ENCODE measurements at regions not wholly inside any gene's neighbourhood (a gene's known extent, or its start where the extent isn't known, plus 50 kb on each side); places are given as distances from the start of the nearest gene placed in this dataset.

DNA sequence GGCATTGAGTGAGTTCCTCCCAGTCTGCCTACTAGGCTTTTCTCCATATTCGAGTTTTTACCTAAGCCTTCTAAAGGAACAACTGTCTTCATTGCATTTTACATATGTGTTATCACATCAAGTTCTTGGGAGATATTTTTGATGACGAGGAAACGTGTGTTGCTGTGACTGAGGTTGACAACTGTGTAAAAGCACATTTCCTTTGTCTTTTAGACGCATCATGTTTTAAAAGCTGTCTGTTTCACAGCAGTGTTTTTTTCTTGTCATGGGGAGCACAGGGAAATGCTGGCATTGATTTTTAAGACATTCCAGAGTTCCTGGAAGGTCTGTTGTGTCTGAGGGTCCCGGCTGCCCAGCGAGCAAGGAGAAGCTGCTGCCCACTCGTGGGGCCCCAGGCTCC lies 381.8 kb downstream of the DCDC2C start:
- no peak overlapping the region for H3K4me3 ChIP-seq (ENCODE audit: control insufficient read depth, low read depth, low read length)
- DNase-seq (ENCODE audit: low read depth), result no peak
- TF ChIP-seq, protein P1, sequence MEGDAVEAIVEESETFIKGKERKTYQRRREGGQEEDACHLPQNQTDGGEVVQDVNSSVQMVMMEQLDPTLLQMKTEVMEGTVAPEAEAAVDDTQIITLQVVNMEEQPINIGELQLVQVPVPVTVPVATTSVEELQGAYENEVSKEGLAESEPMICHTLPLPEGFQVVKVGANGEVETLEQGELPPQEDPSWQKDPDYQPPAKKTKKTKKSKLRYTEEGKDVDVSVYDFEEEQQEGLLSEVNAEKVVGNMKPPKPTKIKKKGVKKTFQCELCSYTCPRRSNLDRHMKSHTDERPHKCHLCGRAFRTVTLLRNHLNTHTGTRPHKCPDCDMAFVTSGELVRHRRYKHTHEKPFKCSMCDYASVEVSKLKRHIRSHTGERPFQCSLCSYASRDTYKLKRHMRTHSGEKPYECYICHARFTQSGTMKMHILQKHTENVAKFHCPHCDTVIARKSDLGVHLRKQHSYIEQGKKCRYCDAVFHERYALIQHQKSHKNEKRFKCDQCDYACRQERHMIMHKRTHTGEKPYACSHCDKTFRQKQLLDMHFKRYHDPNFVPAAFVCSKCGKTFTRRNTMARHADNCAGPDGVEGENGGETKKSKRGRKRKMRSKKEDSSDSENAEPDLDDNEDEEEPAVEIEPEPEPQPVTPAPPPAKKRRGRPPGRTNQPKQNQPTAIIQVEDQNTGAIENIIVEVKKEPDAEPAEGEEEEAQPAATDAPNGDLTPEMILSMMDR (conservative IDR thresholded peaks at IDR 0.05; ENCODE audit: control insufficient read depth, insufficient read depth, low read depth, low read length), result no peak

DNA sequence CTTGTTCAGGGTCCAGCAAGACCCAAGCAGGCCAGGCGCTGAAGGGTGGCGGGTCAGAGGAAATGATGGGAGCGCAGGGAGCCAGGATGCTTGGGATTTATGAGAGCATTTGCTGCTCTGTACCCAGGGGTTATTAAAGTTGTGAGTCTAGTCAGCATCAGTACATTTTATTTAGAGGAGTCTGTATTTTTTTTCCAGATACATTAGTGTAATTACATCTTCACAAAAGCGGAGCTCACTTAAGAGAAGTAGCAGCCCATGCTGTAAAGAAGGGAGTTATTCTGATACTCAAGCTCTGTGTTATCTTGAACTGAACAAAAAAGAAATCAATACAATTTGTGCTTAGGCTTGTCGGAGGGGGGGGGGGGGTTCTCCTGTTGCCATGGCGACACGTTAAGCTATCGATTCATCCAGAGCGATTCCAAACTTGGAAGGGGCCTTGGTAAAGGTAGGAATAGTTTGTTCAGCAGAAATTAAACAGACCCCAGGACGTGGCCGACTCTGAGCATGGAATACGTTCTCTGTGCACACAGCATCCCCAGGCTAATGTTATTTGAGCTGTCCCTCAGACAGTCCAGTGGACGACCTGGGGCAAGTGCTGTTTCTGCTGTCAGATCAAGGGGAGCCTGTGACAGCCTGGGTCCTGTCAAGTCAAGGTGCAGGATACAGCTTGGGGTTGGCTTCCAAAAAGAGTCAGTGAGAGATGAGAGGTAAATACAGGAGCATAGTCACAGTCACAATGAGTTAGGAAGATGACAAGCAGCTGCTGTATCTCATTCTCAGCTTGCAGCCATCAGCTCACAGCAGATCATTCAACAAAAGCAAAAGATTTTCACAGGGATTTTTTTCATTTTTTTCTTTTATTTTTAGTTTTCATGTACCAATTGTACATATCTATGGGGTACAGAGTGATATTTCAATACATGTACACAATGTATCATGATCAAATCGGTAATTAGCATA lies 387.6 kb downstream of the DCDC2C start:
- TF ChIP-seq, protein P1 (conservative IDR thresholded peaks at IDR 0.05; ENCODE audit: control insufficient read depth, insufficient read depth, low read depth, low read length), result no peak
- no peak overlapping the region for H3K4me3 ChIP-seq (ENCODE audit: control insufficient read depth, low read depth, low read length)
- no peak for DNase-seq (ENCODE audit: low read depth)

- TF ChIP-seq, protein P1 (conservative IDR thresholded peaks at IDR 0.05; ENCODE audit: control insufficient read depth, insufficient read depth, low read depth, low read length), result no peak
- H3K4me3 ChIP-seq (ENCODE audit: control insufficient read depth, low read depth, low read length), result no peak overlapping the region
- no peak for DNase-seq (ENCODE audit: low read depth)
Observed at GRCh38 chr2:4091869-4092268, 388.5 kb downstream of the DCDC2C start.

- TF ChIP-seq, protein P1 (conservative IDR thresholded peaks at IDR 0.05; ENCODE audit: control insufficient read depth, insufficient read depth, low read depth, low read length), result no peak
- H3K4me3 ChIP-seq (ENCODE audit: control insufficient read depth, low read depth, low read length), result no peak overlapping the region
- no peak for DNase-seq (ENCODE audit: low read depth)
Observed at GRCh38 chr2:4094743-4095142, 391.4 kb downstream of the DCDC2C start.

DNA sequence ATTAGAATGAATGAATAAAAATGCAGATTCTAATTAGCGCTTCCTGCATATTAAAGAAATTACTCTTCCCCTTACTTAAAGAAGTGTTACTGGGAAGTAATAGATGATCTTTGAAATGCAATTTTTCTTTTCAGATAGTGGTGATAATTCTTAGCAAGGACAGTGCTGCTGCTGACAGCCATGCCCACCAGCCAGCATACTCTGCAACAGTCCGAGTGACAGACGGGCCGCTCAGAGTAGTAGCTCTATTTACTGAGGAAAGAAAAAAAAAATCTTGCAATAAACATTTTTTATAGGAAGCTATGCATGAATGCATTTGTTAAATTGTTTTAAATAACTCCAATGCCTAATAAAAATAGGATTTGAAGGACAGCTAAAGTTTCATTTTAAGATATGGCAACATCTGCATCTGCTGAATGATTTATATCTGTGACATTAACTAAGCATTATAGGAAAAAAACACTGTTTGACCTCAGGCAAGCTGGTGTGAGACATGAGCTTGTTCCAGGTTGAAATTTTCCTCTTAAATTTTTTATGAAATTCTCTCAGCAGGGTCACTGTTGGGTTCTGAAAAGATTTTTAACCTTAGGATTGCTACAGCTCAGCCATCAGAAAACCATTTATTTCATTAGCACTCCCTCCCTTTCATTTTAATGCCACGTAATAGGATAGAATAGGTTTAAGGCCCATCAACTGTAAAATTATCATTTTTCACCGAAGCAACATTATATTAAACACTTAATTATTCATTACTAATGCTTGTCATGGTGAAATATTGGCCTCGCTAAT lies 393.8 kb downstream of the DCDC2C start:
- DNase-seq (ENCODE audit: low read depth), result no peak
- TF ChIP-seq, protein P1 (conservative IDR thresholded peaks at IDR 0.05; ENCODE audit: control insufficient read depth, insufficient read depth, low read depth, low read length), result no peak
- H3K4me3 ChIP-seq (ENCODE audit: control insufficient read depth, low read depth, low read length), result no peak overlapping the region

- no peak for DNase-seq (ENCODE audit: low read depth)
- no peak overlapping the region for H3K4me3 ChIP-seq (ENCODE audit: control insufficient read depth, low read depth, low read length)
- TF ChIP-seq, protein P1 (conservative IDR thresholded peaks at IDR 0.05; ENCODE audit: control insufficient read depth, insufficient read depth, low read depth, low read length), result no peak
Observed at GRCh38 chr2:4098137-4098536, 394.8 kb downstream of the DCDC2C start.
